ENCODE measurements at regions not wholly inside any gene's neighbourhood (a gene's known extent, or its start where the extent isn't known, plus 50 kb on each side); places are given as distances from the start of the nearest gene placed in this dataset.
"Not testable (repeated sequence)": the region's sequence is repeated elsewhere in the genome, so short reads cannot be mapped to it uniquely, and the experiment has no call there.

DNA sequence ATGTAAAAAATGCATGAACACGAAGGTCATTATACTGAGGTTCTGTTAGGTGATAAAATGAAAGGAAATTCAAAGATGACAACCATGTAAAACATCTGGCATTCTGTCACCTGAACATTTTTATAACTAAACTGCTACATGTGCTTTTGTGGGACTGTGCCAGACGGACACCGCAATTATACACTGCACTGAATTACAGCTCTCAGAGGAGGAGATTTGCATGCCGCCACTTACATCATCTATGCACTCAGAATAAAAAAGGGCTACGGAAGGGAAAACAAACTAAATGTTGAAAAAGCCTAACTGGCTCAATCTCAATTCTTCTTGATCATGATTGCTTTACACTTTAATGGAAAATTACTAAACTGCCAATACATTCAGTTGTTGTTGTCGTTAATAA is 614.0 kb upstream of the EYS start:
- DNase-seq (ENCODE audit: low spot score): no peak
- in situ Hi-C loops (cut with HindIII; ENCODE audit: low sequenced_read_pairs): no loop called here

DNA sequence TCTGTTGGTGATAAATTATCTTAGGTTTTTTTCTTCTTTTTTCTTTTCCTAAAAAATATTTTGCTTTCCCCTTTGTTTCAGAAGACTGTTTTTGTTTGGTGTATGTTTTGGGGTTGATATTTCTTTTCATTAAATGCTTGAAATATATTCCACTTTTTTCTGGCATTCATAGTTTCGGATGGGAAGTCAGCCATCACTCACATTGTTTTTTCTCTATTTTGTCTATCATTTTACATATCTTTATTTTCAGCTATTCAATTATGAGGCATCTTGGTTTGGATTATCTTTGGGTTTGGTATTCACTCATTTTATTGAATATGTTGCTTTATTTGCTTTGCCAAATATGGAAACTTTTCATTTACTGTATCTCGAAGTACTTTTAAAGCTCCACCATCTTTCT is 600.5 kb upstream of the EYS start:
- in situ Hi-C loops (cut with HindIII; ENCODE audit: low sequenced_read_pairs): no loop called here
- DNase-seq (ENCODE audit: low spot score): no peak

DNA sequence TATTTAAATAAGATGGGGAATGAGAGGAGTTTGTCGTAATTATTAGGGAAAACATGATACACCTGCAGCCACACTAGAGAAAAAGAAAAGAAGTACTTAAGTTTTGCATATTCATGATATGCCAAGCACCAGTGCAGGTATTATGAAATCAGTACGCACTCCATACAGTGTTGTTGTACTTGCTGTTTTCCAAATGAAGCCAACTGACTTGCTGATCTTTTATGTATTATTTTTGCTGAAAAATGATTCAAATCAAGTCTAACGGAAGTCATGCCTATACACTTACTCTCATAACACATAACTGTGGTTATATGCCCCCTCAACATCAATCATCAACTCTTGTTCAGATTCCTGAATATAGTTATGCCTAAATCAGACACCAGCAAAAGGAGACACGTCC is 584.9 kb upstream of the EYS start:
- DNase-seq (ENCODE audit: low spot score): no peak
- in situ Hi-C loops (cut with HindIII; ENCODE audit: low sequenced_read_pairs): no loop called here

DNA sequence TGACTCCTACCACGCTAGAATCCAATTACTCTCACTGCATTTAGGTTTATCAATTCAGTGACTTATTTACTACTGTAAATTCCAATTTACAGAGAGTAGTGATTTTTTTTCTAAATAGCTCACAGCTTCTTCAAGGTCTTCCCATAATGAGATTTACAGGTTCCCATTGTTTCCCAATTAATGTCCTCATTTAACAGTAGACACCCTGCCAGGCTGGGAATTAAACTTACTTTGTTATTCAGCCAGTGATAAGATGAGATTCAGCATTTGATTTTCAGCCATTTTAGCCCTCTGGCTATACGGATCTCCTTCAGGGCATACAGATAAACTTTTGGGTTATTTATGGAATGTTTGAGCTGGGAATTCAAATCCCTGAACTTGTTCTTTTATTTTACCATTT is 582.9 kb upstream of the EYS start:
- DNase-seq (ENCODE audit: low spot score): no peak
- in situ Hi-C loops (cut with HindIII; ENCODE audit: low sequenced_read_pairs): no loop called here

DNA sequence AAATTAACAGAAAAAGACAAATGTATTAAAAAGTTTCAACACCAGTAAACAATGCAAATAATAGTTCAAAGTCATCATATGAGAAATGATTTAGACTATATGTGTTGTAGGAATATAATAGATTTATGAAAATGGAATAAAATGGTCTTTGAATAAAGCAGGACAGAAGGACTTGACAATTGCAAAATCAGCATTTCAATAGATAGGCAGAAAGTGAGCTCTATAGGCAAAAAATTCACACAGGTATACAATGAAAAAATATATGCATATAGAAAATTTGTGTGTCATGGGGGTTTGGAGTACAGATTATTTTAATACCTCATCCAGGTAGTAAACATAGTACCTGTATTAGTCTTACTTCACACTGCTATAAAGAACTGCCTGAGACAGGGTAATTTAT is 571.1 kb upstream of the EYS start:
- DNase-seq (ENCODE audit: low spot score): no peak
- in situ Hi-C loops (cut with HindIII; ENCODE audit: low sequenced_read_pairs): no loop called here

DNA sequence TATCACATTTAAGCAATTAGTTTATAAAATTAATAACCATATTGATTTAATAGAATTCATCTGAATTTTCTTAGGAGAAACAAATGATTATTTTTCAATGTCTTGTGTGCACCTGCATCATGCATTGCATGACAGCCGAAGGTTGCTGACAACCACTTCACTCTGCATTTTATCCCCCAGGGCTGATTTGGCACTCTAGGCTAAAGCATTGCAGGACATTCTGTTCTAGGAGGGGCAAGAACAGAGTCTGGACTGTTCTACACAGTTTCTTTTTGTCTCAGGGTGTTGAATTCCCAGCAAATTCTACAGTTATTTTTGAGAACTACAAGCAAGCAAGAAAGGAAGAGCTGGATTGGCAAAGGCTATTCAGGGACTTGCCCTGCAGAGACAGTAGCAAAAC is 570.4 kb upstream of the EYS start:
- in situ Hi-C loops (cut with HindIII; ENCODE audit: low sequenced_read_pairs): no loop called here
- DNase-seq (ENCODE audit: low spot score): no peak

DNA sequence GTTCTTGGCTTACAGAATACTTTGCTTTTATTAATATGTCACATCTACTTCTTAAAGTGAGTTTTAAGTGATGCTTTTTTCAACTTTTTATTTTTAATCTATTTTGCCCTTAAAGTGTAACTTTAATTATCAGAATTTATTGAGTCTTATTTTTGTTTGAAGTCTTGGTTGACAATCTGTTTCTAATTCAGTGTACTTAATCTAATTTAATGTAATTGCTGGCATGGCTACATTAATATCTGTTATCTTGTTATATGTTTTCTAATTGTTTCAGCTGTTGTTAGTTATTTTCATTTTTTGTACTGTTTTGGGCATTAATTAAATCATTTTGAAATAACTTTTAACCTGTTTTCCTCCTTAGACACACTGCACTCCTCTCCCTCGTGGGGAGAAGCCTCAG is 558.7 kb upstream of the EYS start:
- in situ Hi-C loops (cut with HindIII; ENCODE audit: low sequenced_read_pairs): no loop called here
- no peak for DNase-seq (ENCODE audit: low spot score)

DNA sequence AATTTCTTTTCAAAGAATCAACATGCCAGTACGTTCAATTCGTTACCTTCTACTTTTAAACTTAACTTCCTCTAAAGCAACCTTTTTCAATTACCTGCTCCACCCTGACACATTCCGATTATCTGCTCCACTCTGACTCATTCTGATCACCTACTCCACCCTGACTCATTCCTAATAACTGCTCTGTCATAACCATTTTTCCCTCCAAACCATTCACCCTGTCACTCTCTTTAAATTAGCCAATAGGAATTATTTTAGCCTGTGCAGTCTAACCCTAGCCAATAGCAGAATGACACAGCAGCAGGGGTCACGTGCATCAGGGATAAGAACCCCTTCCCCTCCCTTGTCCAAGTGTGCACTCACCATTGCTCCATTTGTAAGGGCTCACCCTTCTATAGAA is 557.4 kb upstream of the EYS start:
- in situ Hi-C loops (cut with HindIII; ENCODE audit: low sequenced_read_pairs): no loop called here
- DNase-seq (ENCODE audit: low spot score): no peak

DNA sequence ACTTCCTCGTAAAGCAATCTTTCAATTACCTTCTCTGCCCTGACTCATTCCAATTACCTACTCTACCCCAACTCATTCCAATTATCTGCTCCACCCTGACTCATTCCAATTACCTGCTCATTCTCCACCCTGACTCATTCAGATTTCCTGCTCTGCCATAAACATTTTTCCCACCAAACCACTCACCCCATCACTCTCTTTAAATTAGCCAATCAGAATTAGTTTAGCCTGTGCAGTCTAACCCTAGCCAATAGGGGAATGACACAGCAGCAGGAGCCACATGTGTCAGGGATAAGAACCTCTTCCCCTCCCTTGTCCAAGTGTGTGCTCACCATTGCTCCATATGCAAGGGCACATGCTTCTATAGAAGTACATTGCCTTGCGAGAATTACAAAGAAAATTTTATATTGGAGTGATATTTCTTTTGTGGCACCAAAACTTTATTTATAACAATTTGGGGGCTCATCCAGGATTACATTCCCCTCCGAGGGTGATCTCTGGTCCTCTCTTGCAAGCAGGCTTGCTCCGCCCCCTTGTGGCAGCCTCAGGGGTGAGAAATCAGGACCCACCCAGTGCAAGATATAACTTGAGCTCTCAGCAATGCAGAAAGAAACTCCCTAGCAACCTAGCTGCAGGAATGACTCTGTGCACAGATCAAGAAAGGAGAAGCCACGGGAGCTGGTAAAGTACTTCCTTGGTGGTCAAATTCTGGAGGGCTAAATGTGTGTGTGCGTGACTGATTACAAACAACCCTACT is 551.9 kb upstream of the EYS start:
- DNase-seq (ENCODE audit: low spot score): peak; percentile 17
- in situ Hi-C loops (cut with HindIII; ENCODE audit: low sequenced_read_pairs): not testable (repeated sequence)

DNA sequence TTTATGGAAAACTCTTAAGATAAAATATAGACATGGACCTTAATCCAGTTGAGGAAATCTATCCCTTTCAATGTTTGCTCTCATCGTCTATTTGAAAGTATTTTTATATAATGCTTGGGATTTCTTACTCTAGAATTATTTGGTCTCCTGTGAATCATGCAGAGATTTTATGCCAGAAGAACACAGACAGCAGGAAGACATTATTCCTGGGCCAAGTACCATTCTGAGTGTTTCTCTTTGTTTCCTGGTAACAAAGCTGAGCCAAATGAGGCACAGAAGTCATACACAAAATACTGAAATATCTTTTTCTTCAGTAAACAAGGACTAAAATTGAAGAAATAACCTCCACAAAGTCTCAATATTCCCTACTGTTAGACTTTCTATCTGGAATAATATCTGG is 538.2 kb upstream of the EYS start:
- DNase-seq (ENCODE audit: low spot score): no peak
- in situ Hi-C loops (cut with HindIII; ENCODE audit: low sequenced_read_pairs): no loop called here

DNA sequence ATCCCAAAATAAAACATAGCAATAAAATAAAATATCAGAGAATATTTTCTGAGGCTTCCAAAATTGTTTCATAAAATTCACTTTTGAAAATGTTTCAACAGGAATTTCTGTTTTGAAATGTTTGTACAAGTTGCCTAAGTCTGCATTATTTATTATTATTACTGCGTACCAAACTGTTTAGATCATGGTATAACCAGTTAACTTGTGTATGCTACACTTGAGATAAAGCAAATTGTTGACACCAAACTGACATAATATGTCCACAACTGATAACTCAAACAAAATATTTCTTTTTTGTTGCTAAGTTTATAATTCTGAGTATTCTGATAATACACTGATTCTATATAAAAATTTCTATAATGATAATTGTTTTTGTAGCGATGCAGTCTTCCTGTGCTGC is 531.8 kb upstream of the EYS start:
- in situ Hi-C loops (cut with HindIII; ENCODE audit: low sequenced_read_pairs): no loop called here
- DNase-seq (ENCODE audit: low spot score): no peak

DNA sequence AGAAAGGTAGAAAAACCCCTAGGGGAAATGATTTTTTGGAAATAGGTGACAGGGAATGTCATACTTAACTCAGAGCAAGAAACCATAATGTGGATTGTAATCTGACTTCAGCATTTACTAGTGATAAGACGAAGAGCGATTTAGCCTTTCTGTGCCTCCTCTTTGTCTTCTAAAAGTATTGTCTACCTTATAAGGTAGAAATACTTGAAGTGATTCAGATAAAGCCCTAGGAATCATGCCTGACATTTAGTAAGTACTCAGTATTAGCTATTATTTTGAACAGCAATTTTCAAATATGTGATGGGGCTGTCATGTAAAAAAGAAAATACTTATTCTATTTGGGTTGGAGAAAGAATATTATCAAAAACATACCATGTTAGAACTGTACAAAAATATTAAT is 525.9 kb upstream of the EYS start:
- no peak for DNase-seq (ENCODE audit: low spot score)
- in situ Hi-C loops (cut with HindIII; ENCODE audit: low sequenced_read_pairs): no loop called here

DNA sequence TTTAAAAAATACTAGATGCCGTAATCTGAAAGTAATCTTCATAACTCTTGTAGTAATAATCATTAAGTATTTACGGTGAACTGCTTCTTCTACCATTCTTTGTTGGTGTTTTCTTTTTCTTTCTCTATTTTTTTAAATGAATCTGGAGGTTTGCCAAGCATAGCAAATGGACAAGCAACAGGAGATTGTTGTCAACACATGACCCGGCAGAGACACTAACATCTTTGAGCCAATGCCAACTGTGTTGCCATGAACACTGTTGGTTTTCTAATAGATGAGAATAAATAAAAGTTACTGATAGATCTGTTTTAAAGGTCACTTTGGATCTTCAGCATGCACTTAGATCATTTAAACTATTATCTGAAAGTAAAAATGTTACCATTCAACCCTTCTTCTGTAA is 523.6 kb upstream of the EYS start:
- DNase-seq (ENCODE audit: low spot score): peak; percentile 17
- in situ Hi-C loops (cut with HindIII; ENCODE audit: low sequenced_read_pairs): no loop called here

DNA sequence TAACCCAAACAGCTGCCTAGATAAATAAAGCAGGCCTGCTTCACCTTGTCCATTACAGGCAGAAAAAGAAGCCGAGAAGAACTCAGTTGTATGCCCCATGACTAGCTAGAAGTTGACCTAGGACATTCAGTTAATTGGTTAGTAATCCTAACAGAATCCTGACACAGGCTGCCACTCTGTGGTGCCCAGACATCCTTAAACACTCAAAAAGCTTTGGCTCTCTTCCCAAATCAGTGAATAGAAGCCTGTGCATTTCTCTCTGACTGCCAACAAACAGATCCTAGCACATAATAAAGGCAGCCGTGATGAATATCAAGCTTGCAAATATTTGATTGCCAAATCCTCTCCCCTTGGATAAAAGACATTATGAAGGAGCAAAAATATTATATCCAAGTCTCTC is 519.1 kb upstream of the EYS start:
- DNase-seq (ENCODE audit: low spot score): peak; percentile 32
- in situ Hi-C loops (cut with HindIII; ENCODE audit: low sequenced_read_pairs): no loop called here

DNA sequence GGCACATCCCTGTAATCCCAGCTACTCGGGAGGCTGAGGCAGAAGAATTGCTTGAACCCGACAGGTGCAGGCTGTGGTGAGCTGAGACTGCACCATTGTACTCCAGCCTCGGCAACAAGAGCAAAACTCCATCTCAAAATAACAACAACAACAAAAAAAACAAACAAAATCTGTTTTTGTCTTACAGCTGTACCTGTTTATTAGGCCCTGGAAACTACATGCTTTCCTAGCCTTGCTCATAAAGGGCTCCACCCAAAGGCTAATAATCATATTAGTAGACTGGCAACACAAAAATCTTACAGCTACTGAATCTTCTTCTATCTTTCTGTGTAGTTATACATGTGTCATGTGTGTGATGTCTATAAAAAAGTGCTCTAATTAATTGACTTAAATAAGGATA is 503.9 kb upstream of the EYS start:
- no peak for DNase-seq (ENCODE audit: low spot score)
- in situ Hi-C loops (cut with HindIII; ENCODE audit: low sequenced_read_pairs): no loop called here

DNA sequence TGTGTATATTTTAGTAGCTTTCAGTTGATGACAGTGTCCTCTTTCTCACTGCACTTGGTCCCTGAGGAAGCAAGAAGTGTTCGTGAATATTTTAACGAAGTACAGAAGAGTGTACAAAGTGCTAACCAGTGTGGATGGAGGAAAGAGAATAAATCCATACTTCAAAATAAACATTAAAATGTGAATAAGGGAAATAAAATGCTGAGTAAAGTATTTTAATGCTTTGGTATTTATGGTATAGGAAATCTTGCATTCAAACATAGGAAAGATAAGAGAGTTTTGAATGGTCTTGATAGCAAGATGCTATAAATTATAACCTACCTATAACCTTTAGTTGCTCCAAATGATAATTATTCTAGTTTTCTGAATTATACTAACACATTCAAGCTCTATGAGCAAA is 493.4 kb upstream of the EYS start:
- in situ Hi-C loops (cut with HindIII; ENCODE audit: low sequenced_read_pairs): no loop called here
- no peak for DNase-seq (ENCODE audit: low spot score)

DNA sequence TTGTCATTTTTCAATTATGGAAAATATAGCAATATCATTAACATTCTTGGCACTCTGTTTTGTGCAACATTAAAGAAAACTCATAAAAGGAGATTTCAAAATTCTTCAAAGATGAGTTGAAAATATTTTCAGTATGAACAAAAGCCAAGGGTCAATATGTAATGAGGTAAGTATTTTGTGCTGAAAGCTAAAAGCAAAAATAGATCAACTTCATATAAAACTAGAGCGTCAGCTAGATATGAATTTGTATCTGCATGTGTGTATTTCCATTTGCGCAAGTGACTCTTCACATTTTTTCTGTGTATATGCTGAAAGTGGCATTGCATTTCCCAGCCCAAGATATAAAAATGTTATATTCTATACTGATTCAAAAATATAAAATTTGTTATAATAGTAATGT is 492.1 kb upstream of the EYS start:
- no peak for DNase-seq (ENCODE audit: low spot score)
- in situ Hi-C loops (cut with HindIII; ENCODE audit: low sequenced_read_pairs): no loop called here

DNA sequence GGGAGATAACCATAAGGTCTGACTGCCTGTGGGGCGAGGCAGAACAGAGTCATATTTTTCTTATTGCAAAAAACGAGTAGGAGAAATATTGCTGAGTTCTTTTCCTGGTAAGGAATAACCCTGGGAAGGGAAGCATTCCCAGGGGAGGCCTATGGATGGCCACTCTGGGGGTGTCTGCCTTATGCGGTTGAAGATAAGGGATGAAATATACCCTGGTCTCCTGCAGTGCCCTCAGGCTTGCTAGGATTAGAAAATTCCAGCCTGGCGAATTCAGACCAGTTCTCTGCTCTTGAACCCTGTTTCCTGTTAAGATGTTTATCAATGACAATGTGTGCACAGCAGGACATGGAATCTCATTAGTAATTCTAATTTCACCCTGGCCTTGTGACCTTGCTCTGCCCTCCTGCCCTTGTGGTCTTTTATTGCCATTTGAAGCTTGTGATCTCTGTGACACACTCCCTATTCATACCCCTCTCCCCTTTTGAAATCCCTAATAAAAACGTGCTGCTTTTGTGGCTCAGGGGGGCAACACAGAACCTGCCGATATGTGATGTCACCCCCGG is 491.1 kb upstream of the EYS start:
- no peak for DNase-seq (ENCODE audit: low spot score)
- in situ Hi-C loops (cut with HindIII; ENCODE audit: low sequenced_read_pairs): no loop called here

DNA sequence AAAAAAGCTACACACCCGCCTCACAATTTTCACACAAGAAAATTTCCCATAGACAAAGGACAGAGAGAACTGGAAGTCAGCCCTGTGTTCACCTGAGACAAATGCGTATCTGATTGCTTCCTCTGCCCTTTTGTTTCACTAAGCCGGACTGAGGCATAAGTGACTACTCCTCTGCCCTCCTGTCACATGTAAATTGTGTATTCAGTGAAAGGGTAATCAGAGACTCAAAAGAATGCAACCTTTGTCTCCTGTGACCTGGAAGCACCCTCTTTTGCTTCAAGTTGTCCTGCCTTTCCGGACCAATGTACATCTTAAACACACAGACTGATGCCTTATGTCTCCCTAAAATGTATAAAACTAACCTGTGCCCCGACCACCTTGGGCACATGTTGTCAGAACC is 483.8 kb upstream of the EYS start:
- no peak for DNase-seq (ENCODE audit: low spot score)
- in situ Hi-C loops (cut with HindIII; ENCODE audit: low sequenced_read_pairs): no loop called here

DNA sequence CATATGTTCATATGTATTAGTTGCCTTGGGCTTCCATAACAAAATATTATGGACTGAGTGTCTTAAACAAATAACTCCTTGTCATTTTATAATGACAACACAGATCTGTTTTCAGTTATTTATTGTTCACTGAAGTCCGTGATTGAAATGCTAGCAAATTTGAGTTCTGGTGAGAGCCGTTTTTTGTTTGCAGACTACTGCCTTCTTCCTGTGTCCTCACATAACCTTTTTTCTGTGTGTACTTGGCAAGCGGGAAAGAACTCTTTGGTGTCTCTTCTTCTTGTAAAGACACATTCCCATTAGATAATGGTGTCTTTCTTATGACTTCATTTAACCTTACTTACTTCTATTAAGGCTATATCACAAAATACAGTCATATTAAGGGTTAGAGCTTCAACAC is 482.9 kb upstream of the EYS start:
- no peak for DNase-seq (ENCODE audit: low spot score)
- in situ Hi-C loops (cut with HindIII; ENCODE audit: low sequenced_read_pairs): no loop called here

DNA sequence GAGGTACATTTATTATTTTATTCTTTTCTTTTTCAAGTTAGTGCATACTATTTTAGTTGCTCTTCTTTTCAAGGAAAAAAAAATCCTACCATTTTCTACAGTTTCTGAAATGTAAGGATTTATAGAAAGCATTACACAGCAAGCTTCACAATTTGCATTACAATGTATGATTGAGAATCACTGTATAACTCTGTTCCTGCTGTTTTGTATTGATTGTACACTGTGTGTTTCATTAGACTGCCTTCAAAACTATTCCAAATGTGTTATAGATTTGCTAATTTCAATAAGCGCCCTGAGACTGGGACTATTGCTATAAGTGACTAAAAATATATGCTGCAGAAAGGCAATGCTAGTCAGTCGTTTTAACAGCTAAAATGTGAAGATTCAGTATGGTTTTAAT is 479.7 kb upstream of the EYS start:
- in situ Hi-C loops (cut with HindIII; ENCODE audit: low sequenced_read_pairs): no loop called here
- DNase-seq (ENCODE audit: low spot score): no peak

DNA sequence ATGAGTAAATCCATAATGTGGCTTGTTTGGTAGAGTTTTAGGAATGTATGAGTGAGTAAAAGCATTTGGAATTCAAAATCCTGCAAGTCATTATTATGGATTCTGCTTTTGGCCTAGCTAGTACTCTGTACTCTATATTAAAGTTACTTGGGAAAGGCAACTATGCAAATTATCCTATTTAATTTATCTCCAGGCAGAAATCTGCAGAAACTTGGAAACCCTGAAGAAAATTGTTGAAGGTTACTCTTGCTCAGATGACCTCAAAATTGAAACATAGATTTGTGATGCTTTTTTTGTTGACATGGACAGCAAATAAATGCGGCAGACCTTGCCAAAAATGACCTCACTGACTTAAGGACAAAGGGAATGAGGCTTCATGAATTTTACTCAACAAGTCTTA is 477.1 kb upstream of the EYS start:
- in situ Hi-C loops (cut with HindIII; ENCODE audit: low sequenced_read_pairs): no loop called here

More for the DNA sequence above, 477.1 kb upstream of the EYS start:
- no peak for DNase-seq (ENCODE audit: low spot score)

All from G401 (cell line).